Duodenal mucosa (tissue), 2 donors: ENCODE measurements at regions not wholly inside any gene's neighbourhood (a gene's known extent, or its start where the extent isn't known, plus 50 kb on each side); places are given as distances from the start of the nearest gene placed in this dataset.

Experiments used
- H3K27ac ChIP-seq: one replicate; pipeline ENCODE4 v1.7.0; 2013; ENCODE audit warnings: low read depth, low read length
- H3K27me3 ChIP-seq, 2 donors: one replicate each; pipeline ENCODE4 v1.7.0; 2013; ENCODE audit warnings: low read length in 2 of 2, control low read depth in 1 of 2; ENCODE audit not compliant: insufficient read depth in 2 of 2, control insufficient read depth in 1 of 2
- H3K36me3 ChIP-seq, 2 donors: one replicate each; pipeline ENCODE4 v1.7.0; 2013; ENCODE audit warnings: low read length in 2 of 2, control low read depth in 1 of 2; ENCODE audit not compliant: insufficient read depth in 2 of 2, control insufficient read depth in 1 of 2
- H3K4me1 ChIP-seq, 2 donors: one replicate each; pipeline ENCODE4 v1.7.0; 2013; ENCODE audit warnings: low read length in 2 of 2, control low read depth in 1 of 2; ENCODE audit not compliant: insufficient read depth in 2 of 2, control insufficient read depth in 1 of 2
- H3K4me3 ChIP-seq, 2 donors: one replicate each; pipeline ENCODE4 v1.7.0; 2013; ENCODE audit warnings: low read length in 2 of 2, low read depth in 1 of 2
- H3K9ac ChIP-seq, 2 donors: one replicate each; pipeline ENCODE4 v1.7.0; 2013; ENCODE audit warnings: low read length in 2 of 2, low read depth in 1 of 2
- H3K9me3 ChIP-seq, 2 donors: one replicate each; pipeline ENCODE4 v1.7.0; 2013; ENCODE audit warnings: low read length in 2 of 2, control low read depth in 1 of 2; ENCODE audit not compliant: control insufficient read depth in 1 of 2

- Histone ChIP-seq H3K9ac (no peak overlapping the region), H3K4me1 (no peaks in the 10 kb centered on the region), H3K4me3 (no peak overlapping the region), H3K27me3 (no peaks in the 10 kb centered on the region), H3K36me3 (no peaks in the 10 kb centered on the region), H3K9me3 (no peaks in the 10 kb centered on the region), H3K27ac (no peak overlapping the region)
These were observed 262.3 kb downstream of the TRIB2 start for GRCh38 chr2:12979066-12979465.

GRCh38 chr2:12980817-12981216 is 264.1 kb downstream of the TRIB2 start:
- no peaks in the 10 kb centered on the region for H3K36me3 ChIP-seq
- no peak overlapping the region for H3K9ac ChIP-seq
- H3K9me3 ChIP-seq: no peaks in the 10 kb centered on the region
- no peaks in the 10 kb centered on the region for H3K27me3 ChIP-seq
- no peak overlapping the region for H3K27ac ChIP-seq
- H3K4me1 ChIP-seq: no peaks in the 10 kb centered on the region
- H3K4me3 ChIP-seq: no peak overlapping the region

GRCh38 chr2:12982149-12982584 is 265.4 kb downstream of the TRIB2 start:
- no peak overlapping the region for H3K27ac ChIP-seq
- no peaks in the 10 kb centered on the region for H3K9me3 ChIP-seq
- no peak overlapping the region for H3K4me3 ChIP-seq
- H3K27me3 ChIP-seq: no peaks in the 10 kb centered on the region
- no peaks in the 10 kb centered on the region for H3K36me3 ChIP-seq
- H3K9ac ChIP-seq: no peak overlapping the region
- H3K4me1 ChIP-seq: no peaks in the 10 kb centered on the region

- Histone ChIP-seq H3K27ac (no peak overlapping the region), H3K4me3 (no peak overlapping the region), H3K36me3 (no peaks in the 10 kb centered on the region), H3K27me3 (no peaks in the 10 kb centered on the region), H3K9me3 (no peaks in the 10 kb centered on the region), H3K4me1 (no peaks in the 10 kb centered on the region), H3K9ac (no peak overlapping the region)
These were observed 270.5 kb downstream of the TRIB2 start for GRCh38 chr2:12987246-12987645.

GRCh38 chr2:12988279-12988678 is 271.5 kb downstream of the TRIB2 start:
- no peaks in the 10 kb centered on the region for H3K9me3 ChIP-seq
- no peaks in the 10 kb centered on the region for H3K4me1 ChIP-seq
- H3K9ac ChIP-seq: no peak overlapping the region
- no peak overlapping the region for H3K4me3 ChIP-seq
- H3K27ac ChIP-seq: no peak overlapping the region
- no peaks in the 10 kb centered on the region for H3K36me3 ChIP-seq
- no peaks in the 10 kb centered on the region for H3K27me3 ChIP-seq

GRCh38 chr2:12990523-12990922 is 273.8 kb downstream of the TRIB2 start:
- Histone ChIP-seq H3K4me1 (no peaks in the 10 kb centered on the region), H3K36me3 (no peaks in the 10 kb centered on the region), H3K27ac (no peak overlapping the region), H3K9me3 (no peaks in the 10 kb centered on the region), H3K9ac (no peak overlapping the region), H3K27me3 (no peaks in the 10 kb centered on the region), H3K4me3 (no peak overlapping the region)

- no peaks in the 10 kb centered on the region for H3K4me1 ChIP-seq
- H3K9me3 ChIP-seq: no peaks in the 10 kb centered on the region
- no peak overlapping the region for H3K9ac ChIP-seq
- H3K4me3 ChIP-seq: no peak overlapping the region
- H3K27ac ChIP-seq: no peak overlapping the region
- no peaks in the 10 kb centered on the region for H3K27me3 ChIP-seq
- H3K36me3 ChIP-seq: no peaks in the 10 kb centered on the region
These were observed 281.9 kb downstream of the TRIB2 start for GRCh38 chr2:12998685-12999084.

GRCh38 chr2:13000664-13001363 is 284.1 kb downstream of the TRIB2 start:
- Histone ChIP-seq H3K27ac (no peak overlapping the region), H3K27me3 (no peaks in the 10 kb centered on the region), H3K4me3 (no peak overlapping the region), H3K36me3 (no peaks in the 10 kb centered on the region), H3K4me1 (no peaks in the 10 kb centered on the region), H3K9me3 (no peaks in the 10 kb centered on the region), H3K9ac (no peak overlapping the region)

GRCh38 chr2:13001408-13001807 is 284.7 kb downstream of the TRIB2 start:
- Histone ChIP-seq H3K27ac (no peak overlapping the region), H3K27me3 (no peaks in the 10 kb centered on the region), H3K4me1 (no peaks in the 10 kb centered on the region), H3K36me3 (no peaks in the 10 kb centered on the region), H3K4me3 (no peak overlapping the region), H3K9ac (no peak overlapping the region), H3K9me3 (no peaks in the 10 kb centered on the region)

GRCh38 chr2:13002536-13003331 is 286.0 kb downstream of the TRIB2 start:
- no peaks in the 10 kb centered on the region for H3K9me3 ChIP-seq
- H3K27me3 ChIP-seq: no peaks in the 10 kb centered on the region
- H3K4me1 ChIP-seq: no peaks in the 10 kb centered on the region
- no peak overlapping the region for H3K4me3 ChIP-seq
- no peaks in the 10 kb centered on the region for H3K36me3 ChIP-seq
- no peak overlapping the region for H3K27ac ChIP-seq
- H3K9ac ChIP-seq: no peak overlapping the region
